H9 (cell line): ENCODE measurements at regions not wholly inside any gene's neighbourhood (a gene's known extent, or its start where the extent isn't known, plus 50 kb on each side); places are given as distances from the start of the nearest gene placed in this dataset.

ENCODE experiments used
- DNase-seq: peaks from one replicate; pipeline ENCODE4 v3.0.0-alpha.2; 2017
- H2AFZ ChIP-seq: one replicate; pipeline ENCODE4 v1.6.1; 2013; ENCODE audit warnings: mild to moderate bottlenecking, low read length, control low read depth, moderate library complexity
- H2AK5ac ChIP-seq: 2 replicates; pipeline ENCODE4 v1.6.1; 2013; ENCODE audit warnings: low read length, control low read depth, mixed read lengths; ENCODE audit not compliant: insufficient read length
- H2BK120ac ChIP-seq: one replicate; pipeline ENCODE4 v1.6.1; 2013; ENCODE audit warnings: low read depth, mild to moderate bottlenecking, low read length, control low read depth, inconsistent platforms; ENCODE audit not compliant: poor library complexity, severe bottlenecking
- H2BK12ac ChIP-seq: 2 replicates; pipeline ENCODE4 v1.6.1; 2013; ENCODE audit warnings: low read length, control low read depth, mixed read lengths, low read depth; ENCODE audit not compliant: insufficient read length
- H2BK15ac ChIP-seq: 2 replicates; pipeline ENCODE4 v1.6.1; 2013; ENCODE audit warnings: low read depth, low read length, control low read depth
- H2BK20ac ChIP-seq: one replicate; pipeline ENCODE4 v1.6.1; 2013; ENCODE audit warnings: low read depth, mild to moderate bottlenecking, low read length, control low read depth, inconsistent platforms; ENCODE audit not compliant: poor library complexity, severe bottlenecking
- H2BK5ac ChIP-seq: 2 replicates; pipeline ENCODE4 v1.6.1; 2013; ENCODE audit warnings: low read length, control low read depth, mixed read lengths; ENCODE audit not compliant: insufficient read length
- H3K14ac ChIP-seq: 2 replicates; pipeline ENCODE4 v1.6.1; 2013; ENCODE audit warnings: low read length, control low read depth; ENCODE audit not compliant: insufficient read depth
- H3K18ac ChIP-seq: 2 replicates; pipeline ENCODE4 v1.6.1; 2013; ENCODE audit warnings: low read depth, mild to moderate bottlenecking, mixed read lengths, low read length, control low read depth; ENCODE audit not compliant: insufficient read length
- H3K23ac ChIP-seq: 2 replicates; pipeline ENCODE4 v1.6.1; 2013; ENCODE audit warnings: low read length, control low read depth, mixed read lengths, low read depth; ENCODE audit not compliant: insufficient read length
- H3K23me2 ChIP-seq: 2 replicates; pipeline ENCODE4 v1.6.1; 2013; ENCODE audit warnings: low read depth, mild to moderate bottlenecking, mixed read lengths, low read length, control low read depth; ENCODE audit not compliant: insufficient read length, poor library complexity, severe bottlenecking
- H3K27ac ChIP-seq: 2 replicates; pipeline ENCODE4 v1.5.1; 2013; ENCODE audit warnings: low read length, control low read depth, mixed read lengths, low read depth; ENCODE audit not compliant: insufficient read length
- H3K27me3 ChIP-seq: 2 replicates; pipeline ENCODE4 v1.6.1; 2013; ENCODE audit warnings: low read length, control low read depth, inconsistent platforms; ENCODE audit not compliant: insufficient read depth
- H3K4ac ChIP-seq: 2 replicates; pipeline ENCODE4 v1.6.1; 2013; ENCODE audit warnings: low read depth, mild to moderate bottlenecking, control low read depth, inconsistent platforms, low read length, moderate library complexity
- H3K4me1 ChIP-seq: 2 replicates; pipeline ENCODE4 v1.6.1; 2013; ENCODE audit warnings: low read length, control low read depth, inconsistent platforms; ENCODE audit not compliant: insufficient read depth
- H3K4me2 ChIP-seq: 2 replicates; pipeline ENCODE4 v1.6.1; 2013; ENCODE audit warnings: low read length, control low read depth, mixed read lengths; ENCODE audit not compliant: insufficient read length, insufficient read depth
- H3K56ac ChIP-seq: 2 replicates; pipeline ENCODE4 v1.6.1; 2013; ENCODE audit warnings: low read depth, mild to moderate bottlenecking, mixed read lengths, low read length, control low read depth; ENCODE audit not compliant: insufficient read length
- H3K79me1 ChIP-seq: 2 replicates; pipeline ENCODE4 v1.6.1; 2013; ENCODE audit warnings: low read depth, mild to moderate bottlenecking, moderate library complexity, low read length, control low read depth, inconsistent platforms; ENCODE audit not compliant: insufficient read depth, poor library complexity, severe bottlenecking
- H3K79me2 ChIP-seq: 2 replicates; pipeline ENCODE4 v1.6.1; 2013; ENCODE audit warnings: low read length, control low read depth, inconsistent platforms; ENCODE audit not compliant: insufficient read depth
- H3K9ac ChIP-seq: 2 replicates; pipeline ENCODE4 v1.6.1; 2013; ENCODE audit warnings: low read length, control low read depth, mixed read lengths; ENCODE audit not compliant: insufficient read length; ENCODE audit errors: extremely low read depth
- H3K9me3 ChIP-seq: one replicate; pipeline ENCODE4 v1.6.1; 2013; ENCODE audit warnings: low read depth, low read length, inconsistent platforms; ENCODE audit not compliant: control insufficient read depth
- H3T11ph ChIP-seq: one replicate; pipeline ENCODE4 v1.6.1; 2013; ENCODE audit warnings: mild to moderate bottlenecking, low read length, control low read depth, inconsistent platforms
- H4K20me1 ChIP-seq: one replicate; pipeline ENCODE4 v1.6.1; 2013; ENCODE audit not compliant: control insufficient read depth, insufficient read length, insufficient read depth
- H4K5ac ChIP-seq: 2 replicates; pipeline ENCODE4 v1.6.1; 2013; ENCODE audit warnings: low read depth, mild to moderate bottlenecking, mixed read lengths, low read length, control low read depth; ENCODE audit not compliant: insufficient read length
- H4K8ac ChIP-seq: replicated peaks from 2 replicates; pipeline ENCODE4 v1.6.1; 2013; ENCODE audit warnings: low read length, control low read depth, mixed read lengths, low read depth; ENCODE audit not compliant: insufficient read length
- H4K91ac ChIP-seq: 2 replicates; pipeline ENCODE4 v1.6.1; 2013; ENCODE audit warnings: low read depth, mild to moderate bottlenecking, moderate library complexity, mixed read lengths, low read length, control low read depth; ENCODE audit not compliant: insufficient read length
- H3K27ac Mint-ChIP-seq, 3 experiments: 2 replicates in 2 of 3; 3 replicates in 1 of 3; pipeline ENCODE4 v1.8.0; 2020 to 2021; ENCODE audit warnings: mixed read lengths in 3 of 3, mild to moderate bottlenecking in 1 of 3, moderate library complexity in 1 of 3
- H3K27me3 Mint-ChIP-seq: 2 replicates; pipeline ENCODE4 v1.8.0; 2021; ENCODE audit warnings: low read depth, mild to moderate bottlenecking, moderate library complexity, mixed read lengths
- H3K36me3 Mint-ChIP-seq, 3 experiments: 2 replicates in 2 of 3; 3 replicates in 1 of 3; pipeline ENCODE4 v1.8.0; 2020 to 2021; ENCODE audit warnings: low read depth in 3 of 3, mixed read lengths in 3 of 3; ENCODE audit not compliant: insufficient read depth in 1 of 3
- H3K4me1 Mint-ChIP-seq, 2 experiments: 2 replicates each; pipeline ENCODE4 v1.8.0; 2020; ENCODE audit warnings: mixed read lengths in 2 of 2
- H3K4me3 Mint-ChIP-seq, 2 experiments: 2 replicates in 1 of 2; 3 replicates in 1 of 2; pipeline ENCODE4 v1.8.0; 2020 to 2021; ENCODE audit warnings: mild to moderate bottlenecking in 2 of 2, mixed read lengths in 2 of 2, moderate library complexity in 1 of 2
- H3K9me3 Mint-ChIP-seq, 2 experiments: 2 replicates in 1 of 2; 3 replicates in 1 of 2; pipeline ENCODE4 v1.8.0; 2020; ENCODE audit warnings: mild to moderate bottlenecking in 2 of 2, mixed read lengths in 2 of 2, moderate library complexity in 1 of 2
- CTCF ChIP-seq: fragments of 200-600 bp; sonication (generic); conservative IDR thresholded peaks from 3 replicates; pipeline ENCODE4 v1.8.0; 2021; ENCODE audit warnings: antibody characterized with exemption, mild to moderate bottlenecking
- WGBS: extraction: QIAGEN DNeasy Blood & Tissue Kit; methylation state at CpG from one replicate; pipeline ENCODE4 v1.1.7; 2013; ENCODE audit warnings: missing lambda C conversion rate, low lambda C conversion rate, mixed read lengths; ENCODE audit not compliant: insufficient read length; ENCODE audit errors: extremely low coverage; 5-methylcytosine and 5-hydroxymethylcytosine counted together

- H2BK5ac ChIP-seq: no peak overlapping the region
- DNase-seq: no peak
- H2BK120ac ChIP-seq: no peak overlapping the region
- no peak overlapping the region for H3K4me3 Mint-ChIP-seq
- no peak overlapping the region for H4K91ac ChIP-seq
- H2AK5ac ChIP-seq: no peak overlapping the region
- no peaks in the 10 kb centered on the region for H3K79me1 ChIP-seq
- H2BK20ac ChIP-seq: no peak overlapping the region
- no peak overlapping the region for H3K9ac ChIP-seq
- no peaks in the 10 kb centered on the region for H3K27me3 Mint-ChIP-seq
- no peak overlapping the region for H3K23ac ChIP-seq
- no peak overlapping the region for H4K8ac ChIP-seq
- no peak overlapping the region for H2BK12ac ChIP-seq
- H3K9me3 Mint-ChIP-seq: no peaks in the 10 kb centered on the region
- no peaks in the 10 kb centered on the region for H3K9me3 ChIP-seq
- TF ChIP-seq CTCF: no peak
- H3T11ph ChIP-seq: no peak overlapping the region
- no peak overlapping the region for H3K18ac ChIP-seq
- no peaks in the 10 kb centered on the region for H3K4me1 ChIP-seq
- H2AFZ ChIP-seq: no peak overlapping the region
- H4K20me1 ChIP-seq: no peaks in the 10 kb centered on the region
- no peak overlapping the region for H3K14ac ChIP-seq
- no peak overlapping the region for H3K27ac Mint-ChIP-seq
- H3K4ac ChIP-seq: no peak overlapping the region
- H3K23me2 ChIP-seq: no peaks in the 10 kb centered on the region
- no peak overlapping the region for H3K27ac ChIP-seq
- no peaks in the 10 kb centered on the region for H3K27me3 ChIP-seq
- H3K4me2 ChIP-seq: no peak overlapping the region
- no peaks in the 10 kb centered on the region for H3K79me2 ChIP-seq
- H3K36me3 Mint-ChIP-seq: no peaks in the 10 kb centered on the region
- no peak overlapping the region for H4K5ac ChIP-seq
- no peak overlapping the region for H2BK15ac ChIP-seq
- WGBS: no CpG with 5 or more reads among the region's 2 CpGs
- H3K4me1 Mint-ChIP-seq: no peaks in the 10 kb centered on the region
- H3K56ac ChIP-seq: no peak overlapping the region
Measured at GRCh38 chr3:76897076-76897475, 142.8 kb upstream of the ROBO2 start.
